Activated T-cell treated with anti-CD3 and anti-CD28 coated beads for 4 hours (primary cell): ENCODE measurements at regions not wholly inside any gene's neighbourhood (a gene's known extent, or its start where the extent isn't known, plus 50 kb on each side); places are given as distances from the start of the nearest gene placed in this dataset.

Source experiments
- DNase-seq: peaks from one replicate; pipeline ENCODE4 v3.0.0-alpha.2; 2020

DNA sequence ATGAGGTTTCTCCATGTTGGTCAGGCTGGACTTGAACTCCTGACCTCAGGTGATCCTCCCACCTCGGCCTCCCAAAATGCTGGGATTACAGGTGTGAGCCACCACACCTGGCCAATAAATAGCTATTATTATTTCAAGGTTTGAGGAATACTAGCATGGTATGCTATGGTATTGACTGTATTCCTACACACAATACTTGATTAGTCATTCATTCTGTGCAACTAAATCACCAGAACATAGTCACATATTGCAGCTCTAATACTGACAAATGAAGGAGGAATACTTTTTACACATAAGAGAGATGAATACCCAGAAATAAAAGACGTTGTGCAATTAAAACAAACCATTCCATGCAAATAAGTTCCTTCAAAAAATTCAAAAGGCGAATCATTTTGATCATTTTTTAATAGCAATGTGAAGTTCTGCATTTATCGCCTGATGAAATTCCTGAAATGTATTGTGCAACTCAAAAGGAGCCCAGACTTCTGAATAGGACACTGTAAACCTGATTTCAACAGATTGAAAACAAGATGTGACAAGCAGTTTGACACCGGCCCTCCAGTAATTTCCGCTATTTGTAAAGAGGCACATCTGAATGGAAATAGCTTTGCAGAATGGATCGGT, 687.4 kb upstream of the SEMA6A start:
- no peak for DNase-seq

DNA sequence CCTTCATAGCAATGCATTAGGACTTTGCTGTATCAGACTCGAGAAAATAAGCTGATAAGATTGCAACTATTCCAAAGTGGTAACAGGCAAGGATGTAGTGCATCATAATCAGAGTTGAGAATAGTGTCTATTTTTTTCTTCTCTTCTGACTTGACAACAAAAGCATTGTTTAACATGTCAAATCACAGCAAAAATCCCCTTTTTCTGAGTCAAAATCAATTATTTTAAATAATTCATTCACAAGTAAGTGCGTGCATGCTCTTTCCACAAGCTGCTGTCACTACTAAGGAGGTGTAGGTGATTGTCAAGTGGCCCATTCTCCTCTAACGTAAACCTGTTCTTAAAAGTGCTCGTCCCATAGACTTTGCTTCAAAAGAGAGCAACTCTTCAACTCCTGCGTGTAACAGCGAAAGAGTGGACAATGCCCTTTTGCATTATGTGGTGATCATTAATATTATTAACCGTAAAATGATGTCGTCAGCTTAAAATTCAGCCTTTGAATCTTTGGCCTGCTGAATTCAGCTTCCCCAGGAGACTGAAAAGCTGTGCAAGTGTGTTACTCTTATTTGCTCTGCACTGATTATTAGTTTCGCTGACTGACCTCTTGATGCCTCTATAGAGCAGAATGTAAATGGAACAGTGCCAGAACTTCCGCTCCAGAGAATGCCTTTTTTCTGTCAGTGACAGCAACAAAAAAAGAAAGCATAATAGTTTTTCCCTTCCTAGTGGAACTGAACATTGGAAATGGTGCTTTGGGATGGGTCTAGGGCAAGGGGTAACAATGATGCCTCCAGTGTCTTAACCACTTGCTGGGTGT, 680.8 kb upstream of the SEMA6A start:
- no peak for DNase-seq

DNA sequence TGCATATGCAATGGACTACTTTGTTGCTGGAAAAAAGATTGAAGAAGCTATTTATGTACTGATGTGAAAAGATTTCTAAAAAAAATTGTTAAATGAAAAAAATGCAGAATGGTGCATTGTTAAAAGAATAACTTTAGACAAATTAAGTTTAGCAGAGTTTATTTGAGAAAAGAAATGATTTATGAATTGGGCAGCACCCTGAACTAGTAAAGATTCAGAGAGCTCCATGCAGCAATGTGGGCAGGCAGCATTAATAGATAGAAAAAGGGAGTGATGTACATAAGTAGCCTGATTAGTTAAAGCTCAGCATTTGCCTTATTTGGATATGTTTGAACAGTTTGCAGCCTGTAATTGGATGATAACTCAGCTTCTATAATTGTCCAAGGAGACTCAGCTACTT, 677.9 kb upstream of the SEMA6A start:
- DNase-seq, result no peak

DNA sequence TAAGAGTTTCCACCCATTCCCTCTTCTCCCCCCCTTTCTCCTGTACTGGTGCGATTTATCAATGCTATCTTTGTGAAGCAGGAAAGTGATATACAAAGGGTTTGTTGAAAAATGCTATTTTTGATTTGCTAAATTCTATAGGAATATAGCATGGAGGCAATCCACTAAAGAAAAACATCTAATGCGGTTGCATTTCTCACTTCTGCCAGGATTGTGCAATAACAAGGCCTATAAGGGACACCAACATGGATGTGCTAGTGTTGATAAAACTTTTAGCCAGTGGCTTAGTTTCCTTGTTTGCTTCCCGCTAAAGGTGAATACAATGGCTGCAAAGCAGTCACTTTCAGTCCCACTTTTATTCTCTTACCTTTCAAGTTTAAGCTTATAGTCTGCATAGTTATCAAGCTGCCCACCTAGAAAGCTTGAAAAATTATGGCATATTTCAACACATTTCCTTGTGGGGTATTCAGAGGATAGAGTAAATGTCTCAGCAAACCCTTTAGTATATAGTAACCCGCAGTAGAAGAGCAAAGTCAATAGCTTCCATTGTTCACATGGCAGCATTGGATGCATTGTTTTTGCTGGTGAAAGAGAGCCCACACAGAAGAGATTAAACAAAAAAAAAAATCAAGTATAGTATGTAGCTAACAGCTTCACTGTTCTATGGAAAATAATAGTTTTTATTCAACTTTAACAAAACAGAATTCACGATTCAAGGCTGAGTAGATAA, 674.6 kb upstream of the SEMA6A start:
- no peak for DNase-seq

DNA sequence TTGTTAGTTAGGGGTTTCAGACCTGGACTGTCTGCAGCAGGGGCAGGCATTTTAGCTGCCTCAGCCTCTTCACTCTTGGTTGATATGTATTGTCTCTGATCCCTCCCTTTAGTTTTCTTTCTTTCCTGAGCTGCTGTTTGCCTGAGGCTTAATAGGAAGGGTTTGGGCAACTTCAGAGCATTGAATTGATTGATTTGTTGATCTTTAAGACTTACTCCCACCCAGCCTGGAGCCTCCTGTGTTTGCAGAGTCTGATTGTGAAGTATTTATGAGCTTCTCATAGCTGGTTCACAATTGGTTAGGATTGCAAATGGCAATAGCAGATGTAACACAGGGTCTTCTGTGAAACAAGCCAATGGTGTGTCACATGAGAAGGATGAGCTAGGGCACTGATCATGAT, 671.8 kb upstream of the SEMA6A start:
- DNase-seq, result no peak

DNA sequence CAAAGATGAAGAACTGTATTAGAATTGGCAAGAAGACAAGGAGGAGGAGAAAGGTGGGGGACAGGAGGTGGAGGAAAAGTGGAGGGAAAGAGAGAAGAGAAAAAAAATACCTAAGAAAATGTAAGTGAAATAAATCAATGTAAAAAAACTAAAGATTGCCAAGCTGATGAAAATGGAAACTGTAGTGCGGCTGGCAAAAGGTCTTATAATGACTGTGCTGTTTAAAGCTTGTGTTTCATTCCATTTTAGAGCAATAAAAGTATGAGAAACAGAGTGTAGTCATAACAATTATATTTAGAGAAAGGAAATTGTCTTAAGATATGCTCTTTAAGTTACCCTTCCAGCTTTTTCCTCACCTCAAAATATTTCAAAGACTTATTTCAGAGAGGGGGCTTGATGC, 670.5 kb upstream of the SEMA6A start:
- no peak for DNase-seq

DNA sequence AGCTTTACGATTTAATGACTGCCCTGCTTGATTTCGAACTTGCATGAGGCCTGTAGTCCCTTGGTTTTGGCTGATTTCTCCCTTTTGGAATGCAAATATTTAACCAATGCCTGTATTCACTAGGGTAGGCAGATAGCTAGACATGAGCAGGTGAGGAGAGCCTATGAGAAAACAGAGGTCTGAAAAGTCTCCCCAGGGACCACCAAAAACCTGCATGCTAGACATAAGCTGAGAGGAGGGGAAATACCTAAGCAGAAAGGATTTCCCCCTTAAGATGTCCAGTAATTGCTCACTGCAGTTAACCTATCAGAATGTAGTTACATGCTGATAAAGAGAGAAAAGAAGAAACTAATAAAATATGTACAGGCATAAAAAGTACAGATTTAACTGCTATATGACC, 667.4 kb upstream of the SEMA6A start:
- no peak for DNase-seq

DNA sequence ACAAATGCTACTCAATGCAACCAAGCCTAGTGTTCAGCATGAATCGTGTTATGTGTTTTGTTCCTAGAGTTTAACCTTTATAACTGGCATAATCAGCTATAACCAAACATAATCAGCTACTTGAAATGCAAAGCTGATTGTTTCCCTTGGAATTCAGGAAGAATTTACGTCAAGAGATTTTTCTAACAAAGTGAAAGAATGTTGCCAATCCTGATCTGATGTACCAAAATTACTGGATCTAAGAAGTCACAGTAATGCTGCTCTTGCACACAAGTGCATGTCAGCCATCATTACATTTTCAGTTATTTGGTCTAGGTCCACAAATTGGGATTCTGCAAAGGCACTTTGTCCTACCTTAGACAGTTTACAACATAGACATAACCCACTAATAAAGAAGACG, 662.3 kb upstream of the SEMA6A start:
- no peak for DNase-seq

DNA sequence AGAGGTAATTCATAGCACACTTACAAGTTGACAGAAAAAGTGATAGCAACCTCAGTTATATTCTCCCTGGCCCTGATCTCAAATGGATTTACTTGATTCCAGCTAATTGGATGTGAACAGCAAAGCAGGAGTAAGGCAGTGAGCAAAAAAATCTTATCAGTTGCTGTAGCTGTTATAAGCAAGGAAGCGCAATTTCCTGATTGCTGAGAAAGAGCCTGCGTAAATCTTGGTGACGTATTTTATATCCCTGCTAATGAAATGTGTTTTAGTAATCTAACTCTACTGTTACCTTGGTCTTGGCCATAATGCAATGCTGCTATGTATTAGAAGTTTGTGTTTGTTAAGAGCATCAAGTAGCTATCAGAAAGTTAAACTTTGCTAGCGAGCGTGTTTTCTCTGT, 661.2 kb upstream of the SEMA6A start:
- DNase-seq, result no peak

DNA sequence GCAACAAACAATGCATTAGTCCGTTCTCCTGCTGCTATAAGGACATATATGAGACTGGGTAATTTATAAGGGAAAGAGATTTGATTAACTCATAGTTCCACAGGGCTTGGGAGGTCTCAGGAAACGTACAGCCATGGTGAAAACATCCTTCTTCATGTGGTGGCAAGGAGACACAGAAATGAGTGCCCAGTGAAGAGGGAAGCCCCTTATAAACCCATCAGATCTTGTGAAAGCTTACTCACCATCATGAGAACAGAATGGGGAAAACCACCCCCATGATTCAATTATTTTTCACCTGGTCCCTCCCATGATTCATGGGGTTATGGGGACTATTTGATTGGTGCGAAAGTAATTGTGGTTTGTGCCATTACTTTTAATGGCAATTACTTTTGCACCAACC, 655.8 kb upstream of the SEMA6A start:
- no peak for DNase-seq

DNA sequence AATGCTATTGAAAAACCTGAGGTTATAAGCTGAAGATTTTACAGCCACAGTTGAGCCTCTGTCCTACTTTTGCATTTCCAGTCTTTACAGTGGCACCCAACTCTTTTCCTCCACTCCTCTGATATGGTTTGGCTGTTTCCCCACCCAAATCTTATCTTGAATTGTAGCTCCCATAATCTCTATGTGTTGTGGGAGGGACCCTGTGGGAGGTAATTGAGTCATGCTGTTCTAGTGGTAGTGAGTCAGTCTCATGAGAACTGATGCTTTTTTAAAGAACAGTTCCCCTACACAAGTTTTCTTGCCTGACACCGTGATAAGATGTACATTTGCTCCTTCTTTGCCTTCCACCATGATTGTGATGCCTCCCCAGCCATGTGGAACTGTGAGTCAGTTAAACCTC, 646.1 kb upstream of the SEMA6A start:
- no peak for DNase-seq

DNA sequence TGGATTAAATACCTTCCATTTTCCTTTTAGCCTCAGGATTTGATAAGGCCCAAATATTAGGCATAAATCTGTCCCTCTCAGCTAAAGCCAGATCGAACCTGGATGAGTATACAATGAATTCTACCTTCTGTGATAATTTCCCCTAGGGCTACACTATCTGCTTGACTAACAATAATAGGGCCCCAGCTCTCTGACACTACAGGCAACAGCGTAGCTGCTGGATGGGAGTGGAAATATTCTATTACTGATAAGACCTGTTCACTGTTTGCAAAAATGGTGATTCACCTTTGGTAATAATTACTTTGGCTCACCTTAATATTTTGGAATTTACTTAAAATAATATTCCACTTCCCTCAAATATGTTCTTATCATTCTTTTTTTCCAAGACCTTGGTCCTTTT, 644.2 kb upstream of the SEMA6A start:
- DNase-seq, result no peak

DNA sequence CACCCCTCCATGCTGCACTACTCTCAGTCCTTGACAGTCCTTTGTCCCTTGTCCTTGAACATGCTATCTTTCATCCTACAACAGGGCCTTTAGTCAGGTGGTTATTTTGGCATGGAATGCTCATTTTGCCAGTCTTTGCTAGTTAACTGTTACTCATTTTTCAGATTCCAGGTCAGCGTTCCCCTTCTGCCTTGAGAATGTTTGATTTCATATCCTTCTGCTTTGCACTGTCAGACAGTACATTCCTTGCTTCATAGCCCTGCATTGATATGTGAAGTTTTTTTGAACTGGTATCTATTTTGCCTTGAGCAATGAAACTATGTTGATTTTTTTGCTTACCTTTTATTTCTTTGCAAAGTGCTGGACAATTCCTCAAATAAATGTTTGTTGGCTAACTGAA, 638.2 kb upstream of the SEMA6A start:
- DNase-seq, result no peak

DNA sequence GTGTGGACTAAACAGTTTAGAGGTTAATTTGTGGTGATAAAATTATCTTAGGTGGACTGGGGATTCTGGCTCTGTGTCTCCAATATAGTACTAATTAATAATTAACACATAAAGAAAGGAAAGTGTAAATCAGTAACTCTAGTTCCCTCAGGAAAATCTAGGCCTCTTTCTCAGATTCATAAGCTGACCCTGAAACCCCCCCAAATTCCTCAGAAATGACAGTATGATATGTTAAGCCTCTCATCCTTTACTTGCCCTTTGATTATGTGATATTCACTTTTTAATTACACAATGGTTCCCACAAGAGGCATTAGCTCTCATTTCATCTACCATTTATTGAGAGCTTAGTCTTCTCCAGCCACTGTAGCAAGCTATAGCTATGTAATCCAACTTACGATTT, 636.2 kb upstream of the SEMA6A start:
- DNase-seq, result no peak

DNA sequence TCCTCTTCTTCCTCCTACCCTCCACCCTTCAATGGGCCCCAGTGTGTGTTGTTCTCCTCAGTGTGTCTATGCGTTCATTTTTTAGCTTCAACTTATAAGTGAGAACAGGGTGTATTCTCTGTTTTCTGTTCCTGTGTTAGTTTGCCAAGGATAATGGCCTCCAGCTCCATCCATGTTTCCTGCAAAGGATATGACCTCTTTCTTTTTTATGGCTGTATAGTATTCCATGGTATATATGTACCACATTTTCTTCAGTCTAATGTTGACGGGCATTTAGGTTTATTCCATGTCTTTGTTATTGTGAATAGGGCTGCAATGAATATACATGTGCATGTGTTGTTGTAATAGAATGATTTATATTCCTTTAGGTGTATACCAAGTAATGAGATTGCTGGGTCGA, 634.9 kb upstream of the SEMA6A start:
- no peak for DNase-seq

DNA sequence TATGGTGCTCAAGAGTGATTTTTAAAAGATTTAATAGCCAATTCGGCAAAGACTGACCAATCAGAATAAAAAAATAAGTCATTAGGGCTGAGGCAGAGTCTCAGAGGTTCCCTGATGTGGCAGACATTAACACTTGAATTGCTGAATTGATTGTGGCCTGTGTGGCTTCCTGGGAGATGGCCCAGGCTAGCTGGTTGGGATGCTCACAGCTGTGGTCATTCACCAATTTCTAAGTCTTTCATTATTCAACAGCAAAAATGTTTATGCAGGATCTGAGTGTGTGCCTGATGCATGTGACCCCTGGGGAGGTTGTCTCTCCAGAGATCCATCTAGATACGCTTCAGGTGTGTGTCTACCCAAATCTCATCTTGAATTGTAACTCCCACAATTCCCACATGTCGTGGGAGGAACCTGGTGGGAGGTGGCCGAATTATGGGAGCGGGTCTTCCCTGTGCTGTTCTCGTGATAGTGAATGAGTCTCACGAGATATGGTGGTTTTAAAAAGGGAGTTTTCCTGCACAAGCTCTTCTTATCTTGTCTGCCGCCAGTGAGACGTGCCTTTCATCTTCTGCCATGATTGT, 632.6 kb upstream of the SEMA6A start:
- no peak for DNase-seq

DNA sequence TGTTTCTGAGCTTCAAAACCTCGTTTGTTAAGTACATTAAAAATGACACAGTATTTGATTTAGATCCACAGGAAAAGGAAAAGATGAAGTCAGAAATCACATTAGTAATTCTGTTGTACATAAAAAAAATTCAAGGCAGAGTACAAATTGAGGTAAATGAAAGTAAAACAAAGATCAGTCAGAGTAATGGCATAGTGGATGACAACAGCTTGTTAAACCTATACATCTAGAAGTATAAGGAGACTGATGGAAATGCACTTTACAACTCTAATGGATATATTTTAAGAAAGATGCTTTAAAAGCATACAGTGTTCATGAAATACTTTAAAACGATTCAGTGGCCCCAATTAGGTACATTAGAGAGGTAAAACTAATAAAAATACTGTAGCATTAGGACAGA, 631.3 kb upstream of the SEMA6A start:
- DNase-seq, result no peak

DNA sequence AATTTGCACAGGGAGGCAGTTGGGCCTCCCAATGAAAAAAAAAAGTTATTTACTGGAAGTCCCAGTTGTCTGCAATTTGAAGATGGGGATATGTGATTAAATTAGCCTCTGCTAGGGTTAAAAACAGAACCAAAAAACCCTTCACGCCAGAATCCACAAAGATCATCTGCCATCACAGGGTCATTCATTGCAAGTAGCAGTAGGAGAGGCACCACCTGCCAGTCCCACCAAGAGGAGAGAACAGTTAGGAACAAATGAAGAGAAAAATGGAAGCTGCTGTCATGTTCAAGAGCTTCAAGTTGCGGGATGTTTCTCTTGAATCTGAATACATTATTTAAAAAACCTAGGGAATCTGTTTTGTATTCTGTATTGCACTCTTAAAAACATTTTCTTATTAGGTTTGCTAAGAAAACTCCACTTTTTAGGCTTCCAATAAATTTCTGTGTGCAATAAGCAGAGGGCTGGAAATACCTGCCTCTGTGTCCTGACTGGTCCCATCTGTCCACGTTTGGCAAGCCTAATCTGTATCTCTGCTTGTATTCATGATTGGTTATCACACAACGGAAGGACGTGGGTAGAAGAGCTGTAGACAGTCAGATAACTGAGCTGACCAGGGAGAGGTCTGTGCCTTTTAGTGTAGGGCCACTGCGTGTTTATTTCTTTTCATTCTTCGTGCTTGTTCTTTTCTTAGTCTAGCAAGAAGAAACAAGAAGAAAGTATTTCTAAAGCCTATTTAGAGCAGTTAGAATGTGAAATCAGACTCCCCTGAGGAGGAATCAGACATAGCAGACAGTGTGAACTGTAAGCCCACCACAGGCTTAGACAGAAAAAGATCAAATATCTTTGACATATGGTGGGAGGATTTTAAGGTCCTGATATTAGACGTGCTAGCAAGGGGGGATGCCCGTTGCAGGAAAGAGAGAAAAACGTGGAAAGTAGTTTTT, 630.6 kb upstream of the SEMA6A start:
- DNase-seq, result no peak

DNA sequence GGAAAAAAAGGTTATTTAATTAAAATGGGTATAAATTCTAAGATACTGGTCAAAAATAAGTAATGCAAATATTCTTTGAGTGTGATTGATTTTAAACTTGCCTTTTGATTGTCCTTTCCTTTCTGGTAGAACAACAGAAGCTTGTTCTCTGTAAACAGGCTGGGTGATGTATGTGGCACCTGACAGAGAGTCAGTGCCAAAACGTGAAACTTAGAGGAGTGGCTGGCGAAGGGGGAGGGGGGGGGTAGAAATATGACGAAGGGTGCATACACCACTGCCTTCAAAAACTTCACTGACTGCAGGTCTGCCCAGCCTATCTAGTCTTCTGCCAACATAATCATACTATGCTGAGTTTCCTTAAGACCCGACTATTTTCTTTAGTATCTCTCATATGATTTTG, 629.8 kb upstream of the SEMA6A start:
- no peak for DNase-seq

DNA sequence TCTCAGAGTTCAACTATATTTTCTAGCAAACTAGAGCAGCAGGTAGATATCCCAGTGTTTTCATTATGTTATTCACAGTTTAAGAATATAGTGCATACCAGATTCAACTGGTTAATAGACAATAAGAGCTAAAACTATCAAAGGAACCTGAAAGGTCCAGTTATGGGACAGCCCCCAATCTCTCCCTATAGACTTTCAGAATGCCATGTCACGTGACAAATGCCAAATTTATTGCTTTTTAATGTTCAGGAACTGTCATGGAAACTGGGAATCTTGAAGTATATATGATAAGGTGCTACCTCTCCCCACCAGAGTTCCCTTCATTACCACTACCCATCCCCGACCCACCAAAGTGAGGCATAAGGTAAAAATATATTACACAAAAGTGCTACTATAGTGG, 629.0 kb upstream of the SEMA6A start:
- DNase-seq, result no peak

DNA sequence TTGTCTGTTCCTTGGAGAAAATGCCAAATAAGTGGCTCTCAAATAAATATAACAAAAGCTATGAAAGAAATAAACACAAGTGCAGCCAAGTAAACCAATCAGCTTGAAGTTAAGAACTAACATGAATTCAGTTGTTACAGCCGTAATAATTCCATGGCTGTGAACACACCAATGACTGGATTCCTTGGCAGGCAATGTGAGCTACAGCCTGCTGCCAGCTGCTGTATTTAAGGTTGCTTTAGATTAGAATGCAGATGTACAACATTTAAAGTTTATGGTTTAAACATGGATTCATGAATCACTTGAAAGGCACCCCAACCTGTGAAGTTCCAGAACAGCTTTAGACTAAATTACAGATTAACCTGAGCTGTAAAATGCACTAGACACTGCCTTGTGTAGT, 626.4 kb upstream of the SEMA6A start:
- DNase-seq, result no peak

DNA sequence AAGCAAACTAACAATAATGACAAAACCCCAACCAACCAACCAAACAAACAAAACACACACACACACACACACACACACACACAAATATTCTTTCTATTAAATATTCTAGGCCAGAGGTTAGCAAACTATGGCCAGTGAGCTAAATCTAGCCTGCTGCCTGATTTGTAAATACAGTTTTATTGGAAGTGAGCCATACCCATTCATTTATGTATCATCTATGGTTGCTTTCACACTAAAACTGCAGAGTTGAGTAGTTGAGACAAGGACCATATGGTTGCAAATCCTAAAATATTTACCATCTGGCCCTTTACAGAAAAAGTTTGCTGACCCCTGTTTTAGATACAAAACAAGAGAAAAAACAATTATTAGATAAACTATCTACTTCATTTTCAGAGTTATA, 620.5 kb upstream of the SEMA6A start:
- no peak for DNase-seq

DNA sequence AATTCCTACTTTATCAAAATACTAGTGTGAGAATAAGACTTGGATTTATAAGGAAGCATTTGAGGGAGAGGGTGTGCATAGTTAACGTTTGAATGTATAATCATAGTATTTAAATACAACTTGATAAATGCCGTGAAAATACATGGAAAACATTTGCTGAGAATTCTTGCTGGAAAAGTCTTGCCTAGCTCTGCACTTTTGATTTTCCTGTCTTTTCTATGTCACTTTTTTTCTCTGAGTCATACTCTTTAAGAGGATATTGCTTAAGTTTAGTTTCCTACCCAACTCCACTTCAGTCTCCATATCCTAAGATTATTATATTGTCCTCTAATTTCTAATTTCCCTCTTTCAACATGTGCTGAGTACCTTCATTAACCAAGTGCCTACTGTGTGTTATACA, 616.6 kb upstream of the SEMA6A start:
- DNase-seq, result no peak
